ENCODE measurements at regions not wholly inside any gene's neighbourhood (a gene's known extent, or its start where the extent isn't known, plus 50 kb on each side); places are given as distances from the start of the nearest gene placed in this dataset.

GRCh38 chr21:43271452-43272020, 102.7 kb downstream of the CRYAA start:
- DNase-seq: no peak

- no peak for DNase-seq
Observed at GRCh38 chr21:43270800-43271301, 102.0 kb downstream of the CRYAA start.

GRCh38 chr21:43269957-43270705, 101.3 kb downstream of the CRYAA start:
- no peak for DNase-seq

GRCh38 chr21:43269440-43269839, 100.6 kb downstream of the CRYAA start:
- no peak for DNase-seq

GRCh38 chr21:43268804-43269186, 100.0 kb downstream of the CRYAA start:
- no peak for DNase-seq

- no peak for DNase-seq
Observed at GRCh38 chr21:43268086-43268803, 99.4 kb downstream of the CRYAA start.

- DNase-seq: no peak
Observed at GRCh38 chr21:43267391-43268085, 98.7 kb downstream of the CRYAA start.

- no peak for DNase-seq
Observed at GRCh38 chr21:43266534-43266933, 97.7 kb downstream of the CRYAA start.

- peak; percentile 12 for DNase-seq
Observed at GRCh38 chr21:43262427-43262826, 93.6 kb downstream of the CRYAA start.

All from fibroblast of skin of abdomen (primary cell).